A549 (cell line): ENCODE measurements at regions not wholly inside any gene's neighbourhood (a gene's known extent, or its start where the extent isn't known, plus 50 kb on each side); places are given as distances from the start of the nearest gene placed in this dataset.

Experiments used
- ATAC-seq, 2 experiments: fragments of 200-7000 bp in 1 of 2; fragments of >200 bp in 1 of 2; cut with Nextera tagmentation in 1 of 2; cut with Tn5 transposase in 1 of 2; 3 replicates each; pipeline versions ENCODE4 v1.8.0 to v1.9.1; 2018 to 2020; ENCODE audit warnings: mild to moderate bottlenecking in 1 of 2, moderate library complexity in 1 of 2
- CTCF ChIA-PET: fragments of 300-600 bp; sonication (Branson Sonifier 250); formaldehyde crosslinking; extraction: SDS; loops from one replicate; lab custom pipeline; 2021; ENCODE audit warnings: antibody characterized with exemption, inconsistent platforms; lab: Yijun Ruan, JAX
- POLR2A ChIA-PET: fragments of 350-600 bp; formaldehyde crosslinking; extraction: SDS; loops from one replicate; lab custom pipeline; 2021; ENCODE audit warnings: antibody characterized with exemption, inconsistent platforms; lab: Yijun Ruan, JAX
- DNase-seq, 2 experiments: peaks; one replicate each; pipeline versions ENCODE4 v3.0.0 to v3.0.0-alpha.2; 2011 to 2016; ENCODE audit warnings: low read depth in 1 of 2, low spot score in 1 of 2
- FAIRE-seq: peaks from 2 replicates; lab custom pipeline; 2011; peaks lifted over from hg19 to GRCh38; lab: Jason Lieb, UNC
- H3K27ac ChIP-seq, 2 experiments: fragments of >200 bp; sonication (Bioruptor Twin); formaldehyde crosslinking; 3 replicates each; pipeline ENCODE4 v1.5.1; 2016 to 2017
- H3K4me1 ChIP-seq: fragments of >200 bp; sonication (Bioruptor Twin); formaldehyde crosslinking; 3 replicates; pipeline ENCODE4 v1.6.1; 2016
- H3K4me2 ChIP-seq: fragments of >200 bp; sonication (Bioruptor Twin); formaldehyde crosslinking; 3 replicates; pipeline ENCODE4 v1.6.1; 2016
- H3K4me3 ChIP-seq: fragments of >200 bp; sonication (Bioruptor Twin); formaldehyde crosslinking; 3 replicates; pipeline ENCODE4 v1.5.1; 2016
- H3K9me3 ChIP-seq: fragments of >200 bp; sonication (Bioruptor Twin); formaldehyde crosslinking; 3 replicates; pipeline ENCODE4 v1.6.1; 2016
- BHLHE40 ChIP-seq: IDR thresholded peaks from 2 replicates; pipeline ENCODE4 v1.6.1; 2012; ENCODE audit warnings: low read depth, low read length, inconsistent platforms
- CBX2 ChIP-seq: fragments of 200-600 bp; sonication (generic); IDR thresholded peaks from 2 replicates; pipeline ENCODE4 v1.6.1; 2016; ENCODE audit warnings: low read depth, mild to moderate bottlenecking, borderline replicate concordance
- CBX8 ChIP-seq: fragments of 200-600 bp; sonication (generic); IDR thresholded peaks from 2 replicates; pipeline ENCODE4 v1.6.1; 2016
- CHD2 ChIP-seq: fragments of 150-350 bp; IDR thresholded peaks from 2 replicates; pipeline ENCODE4 v1.6.1; 2014; ENCODE audit warnings: low read length; ENCODE audit not compliant: partially characterized antibody
- EHF ChIP-seq: fragments of 250-450 bp; sonication (Bioruptor Pico); IDR thresholded peaks from 2 replicates; pipeline ENCODE4 v1.5.0; 2020; ENCODE audit warnings: mild to moderate bottlenecking
- EHMT2 ChIP-seq: fragments of 200-600 bp; sonication (generic); IDR thresholded peaks from 2 replicates; pipeline ENCODE4 v1.6.1; 2016; ENCODE audit warnings: antibody characterized with exemption, low read depth, mild to moderate bottlenecking, moderate library complexity
- EP300 ChIP-seq, 2 experiments: fragments of >200 bp; sonication (Bioruptor Twin); formaldehyde crosslinking; IDR thresholded peaks; 2 replicates in 1 of 2; 3 replicates in 1 of 2; pipeline ENCODE4 v1.6.1; 2016 to 2017
- ESRRA ChIP-seq: fragments of 150-350 bp; IDR thresholded peaks from 2 replicates; pipeline ENCODE4 v1.6.1; 2014; ENCODE audit warnings: mild to moderate bottlenecking, low read length, borderline replicate concordance
- FOSB ChIP-seq: fragments of 250-450 bp; sonication (Bioruptor Pico); IDR thresholded peaks from 2 replicates; pipeline ENCODE4 v1.5.0; 2020; ENCODE audit warnings: mild to moderate bottlenecking, moderate library complexity
- FOSL2 ChIP-seq, 2 experiments: fragments of 450-650 bp in 1 of 2; fragments of >200 bp in 1 of 2; sonication (Bioruptor Twin) in 1 of 2; formaldehyde crosslinking; IDR thresholded peaks; 2 replicates each; pipeline versions ENCODE4 v1.5.0 to v1.6.1; 2016 to 2020; ENCODE audit warnings: mild to moderate bottlenecking in 1 of 2, moderate library complexity in 1 of 2
- FOXS1 ChIP-seq: fragments of 250-450 bp; sonication (Bioruptor Pico); IDR thresholded peaks from 2 replicates; pipeline ENCODE4 v1.5.0; 2020; ENCODE audit warnings: mild to moderate bottlenecking, moderate library complexity
- GATA3 ChIP-seq: IDR thresholded peaks from 2 replicates; pipeline ENCODE4 v1.6.1; 2012; ENCODE audit warnings: borderline replicate concordance
- HDAC2 ChIP-seq: fragments of 200-600 bp; sonication (generic); IDR thresholded peaks from 2 replicates; pipeline ENCODE4 v1.6.1; 2016
- HOXB13 ChIP-seq: fragments of 250-450 bp; sonication (Bioruptor Pico); IDR thresholded peaks from 2 replicates; pipeline ENCODE4 v1.5.0; 2020; ENCODE audit warnings: low read depth, mild to moderate bottlenecking, moderate library complexity
- KDM1A ChIP-seq: fragments of 200-600 bp; sonication (generic); IDR thresholded peaks from 2 replicates; pipeline ENCODE4 v1.6.1; 2016; ENCODE audit warnings: low read depth, mild to moderate bottlenecking
- MYC ChIP-seq: IDR thresholded peaks from 2 replicates; pipeline ENCODE4 v1.6.1; 2012; ENCODE audit warnings: mild to moderate bottlenecking, inconsistent platforms, low read length, improper control_type of control experiment, borderline replicate concordance
- NPAS2 ChIP-seq: fragments of 250-450 bp; sonication (Bioruptor Pico); IDR thresholded peaks from 2 replicates; pipeline ENCODE4 v1.8.0; 2022; ENCODE audit warnings: mild to moderate bottlenecking, moderate library complexity, borderline replicate concordance
- PHF8 ChIP-seq: fragments of 200-600 bp; sonication (generic); IDR thresholded peaks from 2 replicates; pipeline ENCODE4 v1.6.1; 2016; ENCODE audit warnings: low read depth, mild to moderate bottlenecking, antibody characterized with exemption, moderate library complexity, borderline replicate concordance
- POLR2AphosphoS2 ChIP-seq: conservative IDR thresholded peaks from 2 replicates; pipeline ENCODE4 v1.6.1; 2012; ENCODE audit warnings: low read length, improper control_type of control experiment, inconsistent platforms
- RARB ChIP-seq: fragments of 250-450 bp; sonication (Bioruptor Pico); IDR thresholded peaks from 2 replicates; pipeline ENCODE4 v1.8.0; 2021; ENCODE audit warnings: mild to moderate bottlenecking, moderate library complexity
- RFX5 ChIP-seq: fragments of 450-650 bp; IDR thresholded peaks from 2 replicates; pipeline ENCODE4 v1.7.1; 2014; ENCODE audit warnings: antibody characterized with exemption, mild to moderate bottlenecking, moderate library complexity
- RNF2 ChIP-seq: fragments of 200-600 bp; sonication (generic); IDR thresholded peaks from 2 replicates; pipeline ENCODE4 v1.6.1; 2016; ENCODE audit warnings: low read depth, mild to moderate bottlenecking, antibody characterized with exemption, moderate library complexity, borderline replicate concordance
- SMC3 ChIP-seq: fragments of >200 bp; sonication (Bioruptor Twin); formaldehyde crosslinking; IDR thresholded peaks from 3 replicates; pipeline ENCODE4 v1.6.1; 2018; ENCODE audit warnings: inconsistent platforms
- TFCP2L1 ChIP-seq: fragments of 250-450 bp; sonication (Bioruptor Pico); IDR thresholded peaks from 2 replicates; pipeline ENCODE4 v1.5.0; 2021; ENCODE audit warnings: mild to moderate bottlenecking
- TP53 ChIP-seq: fragments of 250-450 bp; sonication (Bioruptor Pico); IDR thresholded peaks from 2 replicates; pipeline ENCODE4 v1.5.0; 2021; ENCODE audit warnings: mild to moderate bottlenecking, moderate library complexity
- ZC3H11A ChIP-seq: fragments of 450-650 bp; IDR thresholded peaks from 2 replicates; pipeline ENCODE4 v1.6.1; 2014; ENCODE audit warnings: antibody characterized with exemption, mild to moderate bottlenecking
- ZFP36 ChIP-seq: fragments of 450-650 bp; IDR thresholded peaks from 2 replicates; pipeline ENCODE4 v1.6.1; 2014; ENCODE audit warnings: borderline replicate concordance; ENCODE audit not compliant: partially characterized antibody
- ZNF302 ChIP-seq: fragments of 250-450 bp; sonication (Bioruptor Pico); IDR thresholded peaks from 2 replicates; pipeline ENCODE4 v1.9.0; 2021; ENCODE audit warnings: inconsistent platforms, mild to moderate bottlenecking, moderate library complexity
- WGBS: methylation state at CpG from one replicate; pipeline ENCODE4 v1.1.6; 2017; ENCODE audit errors: missing lambda C conversion rate; 5-methylcytosine and 5-hydroxymethylcytosine counted together
- TF ChIP-seq, protein P1 (sequence below): fragments of >200 bp; sonication (Bioruptor Twin); formaldehyde crosslinking; IDR thresholded peaks from 3 replicates; pipeline ENCODE4 v1.6.1; 2016
- TF ChIP-seq, protein P2 (sequence below): IDR thresholded peaks from 2 replicates; pipeline ENCODE4 v1.6.1; 2012

DNA sequence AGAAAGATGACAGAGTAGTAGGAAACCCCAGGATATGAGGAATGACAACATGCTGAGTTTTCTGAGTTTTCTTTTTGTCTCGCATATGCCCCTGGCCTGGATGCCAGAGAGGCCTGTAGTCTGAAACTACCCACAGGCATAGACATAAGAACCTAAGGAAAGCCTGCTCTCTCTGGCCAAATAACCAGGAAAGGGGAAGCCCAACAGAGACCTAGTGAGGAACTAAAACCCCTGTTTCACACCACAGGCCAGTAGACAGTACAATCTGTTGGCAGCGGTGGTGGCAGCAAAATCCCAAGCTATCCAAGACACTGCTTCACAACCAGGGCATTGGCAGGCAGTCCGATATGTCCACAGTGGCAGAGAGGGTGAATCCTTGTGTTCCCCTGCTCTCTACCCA, 55.0 kb upstream of the DCP1A start (continued):
- TF ChIP-seq, protein P1, sequence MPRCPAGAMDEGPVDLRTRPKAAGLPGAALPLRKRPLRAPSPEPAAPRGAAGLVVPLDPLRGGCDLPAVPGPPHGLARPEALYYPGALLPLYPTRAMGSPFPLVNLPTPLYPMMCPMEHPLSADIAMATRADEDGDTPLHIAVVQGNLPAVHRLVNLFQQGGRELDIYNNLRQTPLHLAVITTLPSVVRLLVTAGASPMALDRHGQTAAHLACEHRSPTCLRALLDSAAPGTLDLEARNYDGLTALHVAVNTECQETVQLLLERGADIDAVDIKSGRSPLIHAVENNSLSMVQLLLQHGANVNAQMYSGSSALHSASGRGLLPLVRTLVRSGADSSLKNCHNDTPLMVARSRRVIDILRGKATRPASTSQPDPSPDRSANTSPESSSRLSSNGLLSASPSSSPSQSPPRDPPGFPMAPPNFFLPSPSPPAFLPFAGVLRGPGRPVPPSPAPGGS = no peak
- TF ChIP-seq SMC3 (no peak), RFX5 (no peak), HOXB13 (CRISPR knock-in tag) (no peak), HDAC2 (no peak), BHLHE40 (no peak), GATA3 (no peak), ZFP36 (no peak), ESRRA (no peak)

DNA sequence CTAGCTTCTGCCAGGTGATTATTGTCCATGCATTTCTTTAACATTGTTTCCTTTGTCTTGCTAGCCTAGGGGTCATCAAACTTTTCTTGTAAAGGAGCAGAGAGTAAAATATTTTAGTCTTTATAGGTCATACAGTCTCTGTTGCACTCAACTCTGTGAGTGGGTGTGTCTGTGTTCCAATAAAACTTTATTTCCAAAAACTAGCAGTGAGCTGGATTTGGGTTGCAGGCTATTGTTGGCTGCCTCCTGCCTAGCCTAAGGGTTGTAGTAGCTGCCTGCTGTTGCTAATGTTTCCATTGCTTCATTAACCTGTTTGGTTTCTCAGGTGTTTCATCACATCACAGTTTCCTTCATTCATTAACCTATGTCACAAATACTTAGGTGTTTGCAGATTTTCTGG, 64.0 kb upstream of the DCP1A start:
- no peak overlapping the region for H3K27ac ChIP-seq
- no peak overlapping the region for H3K4me3 ChIP-seq
- DNase-seq (no peak), ATAC-seq (no peak), FAIRE-seq (no peak)
- H3K4me1 ChIP-seq = no peaks in the 10 kb centered on the region
- TF ChIP-seq FOXS1 (no peak), HDAC2 (no peak), FOSB (CRISPR knock-in tag) (no peak), ZC3H11A (no peak), FOSL2 (IDR thresholded peaks at IDR 0.05) (no peak), FOSL2 (CRISPR knock-in tag; IDR thresholded peaks at IDR 0.05) (no peak), RARB (CRISPR knock-in tag) (no peak), POLR2AphosphoS2 (no peak), EP300 (IDR thresholded peaks at IDR 0.05) (no peak), PHF8 (no peak), CBX8 (no peak)
- H3K4me2 ChIP-seq = no peak overlapping the region
- H3K9me3 ChIP-seq = peaks cover 26% of the 10 kb centered on the region
- POLR2A ChIA-PET = no interaction called here
- CTCF ChIA-PET = no interaction called here

DNA sequence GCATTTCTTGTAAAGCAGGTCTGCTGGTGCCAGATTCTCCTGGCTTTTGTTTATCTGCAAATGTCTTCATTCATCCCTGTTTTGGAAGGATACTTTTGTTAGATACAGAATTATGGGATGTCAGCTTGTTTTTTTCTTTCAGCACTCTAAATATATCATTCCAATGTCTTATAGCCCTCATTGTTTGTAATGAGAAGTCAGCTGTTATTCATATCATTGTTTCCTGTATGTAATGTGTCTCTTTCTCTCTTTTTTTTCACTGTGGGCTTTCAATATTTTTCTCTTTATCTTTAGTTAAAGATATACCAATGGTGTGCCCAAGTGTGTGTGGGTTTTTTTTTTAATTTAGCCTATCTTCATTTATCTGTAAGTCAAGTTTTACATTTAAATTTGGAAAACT, 65.6 kb upstream of the DCP1A start:
- H3K27ac ChIP-seq = no peak overlapping the region
- TF ChIP-seq, protein P1 = no peak
- TF ChIP-seq HOXB13 (CRISPR knock-in tag) (no peak), TFCP2L1 (CRISPR knock-in tag) (no peak)
- H3K4me2 ChIP-seq = no peak overlapping the region
- FAIRE-seq (no peak), DNase-seq (no peak), ATAC-seq (no peak)
- POLR2A ChIA-PET = no interaction called here
- H3K4me1 ChIP-seq = no peaks in the 10 kb centered on the region
- CTCF ChIA-PET = no interaction called here
- H3K4me3 ChIP-seq = no peak overlapping the region
- H3K9me3 ChIP-seq = peaks cover 26% of the 10 kb centered on the region

DNA sequence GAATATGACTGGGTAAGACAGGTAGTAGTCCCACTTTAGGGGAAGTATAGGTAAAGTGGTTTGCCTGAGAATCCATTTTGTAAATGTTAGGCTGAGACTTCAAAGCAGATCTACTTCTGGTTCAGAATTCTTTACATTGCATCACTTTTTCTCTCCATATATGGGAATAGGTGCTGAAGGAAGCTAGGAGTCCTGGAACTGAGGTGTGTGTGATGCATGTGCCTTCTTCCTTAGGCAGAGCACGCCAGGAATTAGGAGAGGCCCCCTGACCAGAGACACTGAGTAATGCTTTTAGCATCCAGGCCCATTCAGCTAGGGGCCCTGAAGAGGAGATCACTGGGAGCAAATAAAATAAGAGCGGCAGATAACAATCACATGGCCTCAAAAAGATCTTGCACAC, 69.2 kb upstream of the DCP1A start:
- H3K4me3 ChIP-seq = no peak overlapping the region
- H3K9me3 ChIP-seq = peaks cover 26% of the 10 kb centered on the region
- no peaks in the 10 kb centered on the region for H3K4me1 ChIP-seq
- ATAC-seq (no peak), FAIRE-seq (no peak)
- POLR2A ChIA-PET = no interaction called here
- TF ChIP-seq BHLHE40 (no peak), MYC (no peak), TP53 (CRISPR knock-in tag) (no peak), EHF (no peak), SMC3 (no peak), FOSB (CRISPR knock-in tag) (no peak), EHMT2 (no peak), RFX5 (no peak), TFCP2L1 (CRISPR knock-in tag) (no peak), CHD2 (no peak), POLR2AphosphoS2 (no peak), KDM1A (no peak), CBX2 (no peak), NPAS2 (CRISPR knock-in tag) (no peak), ZNF302 (CRISPR knock-in tag) (no peak), FOXS1 (no peak), RNF2 (no peak)
- TF ChIP-seq, protein P2, sequence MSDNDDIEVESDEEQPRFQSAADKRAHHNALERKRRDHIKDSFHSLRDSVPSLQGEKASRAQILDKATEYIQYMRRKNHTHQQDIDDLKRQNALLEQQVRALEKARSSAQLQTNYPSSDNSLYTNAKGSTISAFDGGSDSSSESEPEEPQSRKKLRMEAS = no peak
- TF ChIP-seq, all 56 proteins: peak for 0
- CTCF ChIA-PET = no interaction called here
- Histone ChIP-seq H3K27ac (no peak overlapping the region), H3K4me2 (no peak overlapping the region)
- 39% methylated on average over 2 of the region's 2 CpGs for WGBS
- DNase-seq = peak in 1 of 2 experiments; percentile 13
